HCT116 (cell line): ENCODE measurements at regions not wholly inside any gene's neighbourhood (a gene's known extent, or its start where the extent isn't known, plus 50 kb on each side); places are given as distances from the start of the nearest gene placed in this dataset.

Experiments
- ATAC-seq: fragments of 200-7000 bp; cut with Tn5 transposase; 2 replicates; pipeline ENCODE4 v1.9.1; 2020; ENCODE audit warnings: mild to moderate bottlenecking, moderate library complexity
- BruUV-seq: library from RNA; stranded (reverse); fragments of 400-500 nt; replicated peaks from 2 replicates; lab custom pipeline; 2021; lab: Mats Ljungman, UMichigan
- CTCF ChIA-PET: fragments of 300-600 bp; sonication (Branson Sonifier 250); formaldehyde crosslinking; loops from one replicate; lab custom pipeline; 2021; ENCODE audit warnings: antibody characterized with exemption; lab: Charles Lee
- POLR2A ChIA-PET: fragments of 300-600, 350-600 bp; sonication (Branson Sonifier 250); formaldehyde crosslinking; loops from one replicate; lab custom pipeline; 2021; ENCODE audit warnings: antibody characterized with exemption; lab: Charles Lee
- RAD21 ChIA-PET, 2 experiments: fragments of 300-600 bp; sonication (Branson Sonifier 250); formaldehyde crosslinking; loops; one replicate each; lab custom pipeline; 2023; ENCODE audit warnings: low total read pairs in 2 of 2; ENCODE audit not compliant: uncharacterized antibody in 2 of 2, unreplicated experiment in 2 of 2, low non-redundant PET in 1 of 2; lab: Charles Lee
- DNase-seq: peaks from one replicate; pipeline ENCODE4 v3.0.0-alpha.2; 2010; ENCODE audit warnings: low read depth, low spot score
- H2AFZ ChIP-seq: fragments of 200-600 bp; shearing (Covaris generic), sonication (generic); 2 replicates; pipeline ENCODE4 v1.6.1; 2017; ENCODE audit warnings: low read depth, mixed run types, mixed read lengths, antibody characterized with exemption, low read length; ENCODE audit not compliant: poor library complexity, severe bottlenecking
- H3K27ac ChIP-seq: 2 replicates; pipeline ENCODE4 v1.5.1; 2012; ENCODE audit warnings: low read depth, low read length
- H3K27me3 ChIP-seq: fragments of 200-600 bp; sonication (generic); 2 replicates; pipeline ENCODE4 v1.6.1; 2016; ENCODE audit warnings: mixed run types, low read length, mixed read lengths; ENCODE audit not compliant: insufficient read depth
- H3K36me3 ChIP-seq, 2 experiments: fragments of 200-500 bp in 1 of 2; fragments of 200-600 bp in 1 of 2; sonication (Bioruptor generic) in 1 of 2; sonication (generic) in 1 of 2; 2 replicates each; pipeline versions ENCODE4 v1.5.1 to v1.6.1; 2014 to 2016; ENCODE audit warnings: low read length in 2 of 2, inconsistent platforms in 1 of 2, mixed read lengths in 1 of 2, mixed run types in 1 of 2; ENCODE audit not compliant: insufficient read depth in 2 of 2, control insufficient read depth in 1 of 2
- H3K4me1 ChIP-seq, 2 experiments: fragments of 200-600 bp in 1 of 2; sonication (generic) in 1 of 2; 2 replicates each; pipeline versions ENCODE4 v1.5.1 to v1.6.1; 2012 to 2017; ENCODE audit warnings: low read length in 2 of 2, inconsistent platforms in 1 of 2, mild to moderate bottlenecking in 1 of 2, mixed read lengths in 1 of 2, mixed run types in 1 of 2, moderate library complexity in 1 of 2; ENCODE audit not compliant: insufficient read depth in 2 of 2, control insufficient read depth in 1 of 2
- H3K4me2 ChIP-seq: fragments of 200-600 bp; sonication (generic); 2 replicates; pipeline ENCODE4 v1.6.1; 2017; ENCODE audit warnings: mixed run types, low read length, mixed read lengths
- H3K4me3 ChIP-seq, 2 experiments: fragments of 200-600 bp in 1 of 2; sonication (generic) in 1 of 2; replicated peaks in 1 of 2; 2 replicates each; pipeline ENCODE4 v1.5.1; 2011 to 2016; ENCODE audit warnings: low read length in 2 of 2, control low read depth in 1 of 2, low read depth in 1 of 2, mild to moderate bottlenecking in 1 of 2, mixed read lengths in 1 of 2, mixed run types in 1 of 2
- H3K79me2 ChIP-seq: fragments of 200-600 bp; sonication (generic); 2 replicates; pipeline ENCODE4 v1.6.1; 2017; ENCODE audit warnings: mild to moderate bottlenecking, mixed run types, low read length, moderate library complexity, mixed read lengths; ENCODE audit not compliant: insufficient read depth
- H3K9ac ChIP-seq: fragments of 200-600 bp; sonication (generic); 2 replicates; pipeline ENCODE4 v1.6.1; 2016; ENCODE audit warnings: low read length, mixed read lengths
- H3K9me2 ChIP-seq: fragments of 200-600 bp; sonication (generic), shearing (Covaris generic); 2 replicates; pipeline ENCODE4 v1.6.1; 2017; ENCODE audit warnings: mixed run types, mild to moderate bottlenecking, moderate library complexity; ENCODE audit not compliant: insufficient read depth
- H3K9me3 ChIP-seq, 2 experiments: fragments of 200-500 bp in 1 of 2; fragments of 200-600 bp in 1 of 2; sonication (Bioruptor generic) in 1 of 2; sonication (generic) in 1 of 2; 2 replicates each; pipeline ENCODE4 v1.6.1; 2014 to 2017; ENCODE audit warnings: low read length in 2 of 2, mixed read lengths in 2 of 2, inconsistent platforms in 1 of 2, low read depth in 1 of 2, mild to moderate bottlenecking in 1 of 2, mixed run types in 1 of 2, moderate library complexity in 1 of 2; ENCODE audit not compliant: control insufficient read depth in 1 of 2, insufficient read depth in 1 of 2
- H4K20me1 ChIP-seq: fragments of 200-600 bp; sonication (generic), shearing (Covaris generic); 2 replicates; pipeline ENCODE4 v1.6.1; 2017; ENCODE audit warnings: mixed run types, mild to moderate bottlenecking, moderate library complexity; ENCODE audit not compliant: insufficient read depth
- CBX3 ChIP-seq: IDR thresholded peaks from 2 replicates; pipeline ENCODE4 v1.6.1; 2012; ENCODE audit warnings: low read depth
- CEBPB ChIP-seq: IDR thresholded peaks from 2 replicates; pipeline ENCODE4 v1.6.1; 2012; ENCODE audit warnings: low read depth
- ELF1 ChIP-seq: IDR thresholded peaks from 2 replicates; pipeline ENCODE4 v1.6.1; 2012; ENCODE audit warnings: low read depth, borderline replicate concordance
- EZH2 ChIP-seq: fragments of 200-600 bp; sonication (generic); IDR thresholded peaks from 2 replicates; pipeline ENCODE4 v1.6.1; 2017; ENCODE audit warnings: antibody characterized with exemption, mixed run types
- EZH2phosphoT487 ChIP-seq: fragments of 200-600 bp; IDR thresholded peaks from 2 replicates; pipeline ENCODE4 v1.6.1; 2018; ENCODE audit warnings: antibody characterized with exemption, borderline replicate concordance
- FOSL1 ChIP-seq: IDR thresholded peaks from 2 replicates; pipeline ENCODE4 v1.6.1; 2012; ENCODE audit warnings: low read depth
- MAX ChIP-seq: IDR thresholded peaks from 2 replicates; pipeline ENCODE4 v1.6.1; 2012
- POLR2A ChIP-seq: IDR thresholded peaks from 2 replicates; pipeline ENCODE4 v1.7.0; 2011; ENCODE audit warnings: borderline replicate concordance; ENCODE audit not compliant: insufficient read depth, insufficient read length; ENCODE audit errors: extremely low read depth
- POLR2AphosphoS5 ChIP-seq: IDR thresholded peaks from 2 replicates; pipeline ENCODE4 v1.6.1; 2011; ENCODE audit warnings: mild to moderate bottlenecking, low read depth, low read length, moderate library complexity
- RAD21 ChIP-seq: IDR thresholded peaks from 2 replicates; pipeline ENCODE4 v1.6.1; 2012; ENCODE audit warnings: low read depth, mild to moderate bottlenecking
- SIN3A ChIP-seq: IDR thresholded peaks from 2 replicates; pipeline ENCODE4 v1.6.1; 2012; ENCODE audit warnings: low read depth
- SP1 ChIP-seq: IDR thresholded peaks from 2 replicates; pipeline ENCODE4 v1.6.1; 2012; ENCODE audit warnings: low read depth
- SRF ChIP-seq: IDR thresholded peaks from 2 replicates; pipeline ENCODE4 v1.6.1; 2012; ENCODE audit warnings: low read depth
- TCF7L2 ChIP-seq: IDR thresholded peaks from 2 replicates; pipeline ENCODE4 v1.7.0; 2011; ENCODE audit warnings: borderline replicate concordance, inconsistent platforms; ENCODE audit not compliant: insufficient read depth, insufficient read length; ENCODE audit errors: extremely low read depth
- YY1 ChIP-seq: IDR thresholded peaks from 2 replicates; pipeline ENCODE4 v1.6.1; 2011; ENCODE audit warnings: low read length, low read depth, moderate library complexity, mild to moderate bottlenecking; ENCODE audit not compliant: insufficient replicate concordance; ENCODE audit errors: extremely low read depth
- ZFX ChIP-seq: fragments of 450-650 bp; IDR thresholded peaks from 2 replicates; pipeline ENCODE4 v1.6.1; 2017
- intact Hi-C: fragments of 100-400 bp; cut with micrococcal nuclease; formaldehyde crosslinking; loops from 2 replicates; pipeline ENCODE4 v1.10.0; 2022
- TF ChIP-seq, protein P1 (sequence below), 3 experiments: fragments of 200-600 bp in 1 of 3; sonication (generic) in 1 of 3; IDR thresholded peaks in 2 of 3; conservative IDR thresholded peaks in 1 of 3; 2 replicates each; pipeline ENCODE4 v1.5.1; 2012 to 2017; ENCODE audit warnings: low read depth in 2 of 3, low read length in 2 of 3, antibody characterized with exemption in 1 of 3, borderline replicate concordance in 1 of 3, control low read depth in 1 of 3, mild to moderate bottlenecking in 1 of 3, mixed read lengths in 1 of 3, mixed run types in 1 of 3, moderate library complexity in 1 of 3; ENCODE audit not compliant: insufficient read depth in 1 of 3
- TF ChIP-seq, protein P2 (sequence below): IDR thresholded peaks from 2 replicates; pipeline ENCODE4 v1.6.1; 2011; ENCODE audit warnings: mild to moderate bottlenecking, low read length, moderate library complexity; ENCODE audit not compliant: insufficient replicate concordance; ENCODE audit errors: extremely low read depth
- TF ChIP-seq, protein P3 (sequence below): IDR thresholded peaks from 2 replicates; pipeline ENCODE4 v1.6.1; 2012

DNA sequence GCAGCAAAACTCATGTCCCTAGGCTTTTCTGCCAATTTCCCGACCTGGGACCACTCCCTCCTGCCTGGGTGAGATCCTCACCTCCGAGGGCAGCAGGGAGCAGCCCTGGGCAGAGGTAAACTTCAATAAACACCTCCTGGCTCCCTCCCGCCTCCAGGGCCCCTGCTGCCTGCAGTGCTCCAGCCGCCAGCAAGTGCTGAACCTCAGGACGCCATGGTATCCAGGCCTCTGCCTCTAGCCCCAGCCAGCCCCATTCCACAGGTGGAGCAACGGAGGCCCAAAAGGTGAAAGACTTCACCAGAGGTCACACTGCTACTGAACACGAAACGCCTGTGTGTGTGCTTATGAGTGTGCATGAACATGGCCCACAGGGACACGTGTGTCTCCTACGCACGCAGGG is 59.9 kb upstream of the LINGO1 start (continued):
- TF ChIP-seq, protein P1, sequence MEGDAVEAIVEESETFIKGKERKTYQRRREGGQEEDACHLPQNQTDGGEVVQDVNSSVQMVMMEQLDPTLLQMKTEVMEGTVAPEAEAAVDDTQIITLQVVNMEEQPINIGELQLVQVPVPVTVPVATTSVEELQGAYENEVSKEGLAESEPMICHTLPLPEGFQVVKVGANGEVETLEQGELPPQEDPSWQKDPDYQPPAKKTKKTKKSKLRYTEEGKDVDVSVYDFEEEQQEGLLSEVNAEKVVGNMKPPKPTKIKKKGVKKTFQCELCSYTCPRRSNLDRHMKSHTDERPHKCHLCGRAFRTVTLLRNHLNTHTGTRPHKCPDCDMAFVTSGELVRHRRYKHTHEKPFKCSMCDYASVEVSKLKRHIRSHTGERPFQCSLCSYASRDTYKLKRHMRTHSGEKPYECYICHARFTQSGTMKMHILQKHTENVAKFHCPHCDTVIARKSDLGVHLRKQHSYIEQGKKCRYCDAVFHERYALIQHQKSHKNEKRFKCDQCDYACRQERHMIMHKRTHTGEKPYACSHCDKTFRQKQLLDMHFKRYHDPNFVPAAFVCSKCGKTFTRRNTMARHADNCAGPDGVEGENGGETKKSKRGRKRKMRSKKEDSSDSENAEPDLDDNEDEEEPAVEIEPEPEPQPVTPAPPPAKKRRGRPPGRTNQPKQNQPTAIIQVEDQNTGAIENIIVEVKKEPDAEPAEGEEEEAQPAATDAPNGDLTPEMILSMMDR (IDR thresholded peaks at IDR 0.05 in 2 of 3, conservative IDR thresholded peaks at IDR 0.05 in 1 of 3; ENCODE audit: borderline replicate concordance in 1 of 3, insufficient read depth in 1 of 3, low read depth in 2 of 3, low read length in 2 of 3), result no peak
- TF ChIP-seq FOSL1 (no peak), ELF1 (no peak), YY1 (no peak)

DNA sequence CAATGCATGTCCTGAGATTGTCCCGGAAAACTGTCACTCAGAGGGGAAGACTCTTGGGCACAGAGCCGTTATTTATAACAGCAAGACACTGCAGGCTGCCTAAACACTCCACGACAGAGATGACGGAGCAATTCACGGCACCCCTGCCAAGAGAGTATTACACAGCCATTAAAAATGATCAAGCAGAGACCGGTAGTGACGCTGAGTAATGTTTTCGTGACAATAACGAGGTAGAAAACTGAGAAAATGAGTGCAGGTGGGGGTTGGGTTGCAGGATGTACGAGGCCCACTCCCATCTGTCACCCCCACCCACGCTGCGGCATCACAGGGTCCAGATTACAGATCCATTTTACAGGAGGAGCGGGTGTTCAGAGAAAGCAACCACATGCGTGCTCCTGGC is 58.9 kb upstream of the LINGO1 start:
- Histone ChIP-seq H3K36me3 (no peaks in the 10 kb centered on the region), H3K4me3 (no peak overlapping the region), H2AFZ (no peak overlapping the region), H3K9ac (no peak overlapping the region), H3K79me2 (no peaks in the 10 kb centered on the region), H3K9me3 (no peaks in the 10 kb centered on the region), H3K27ac (no peak overlapping the region), H3K27me3 (peaks cover 5% of the 10 kb centered on the region; the same call in 1 of the 2 replicates), H4K20me1 (no peaks in the 10 kb centered on the region), H3K4me1 (no peaks in the 10 kb centered on the region), H3K9me2 (no peaks in the 10 kb centered on the region), H3K4me2 (no peak overlapping the region)
- CTCF ChIA-PET, result no interaction called here
- DNase-seq (no peak), ATAC-seq (no peak)
- RAD21 ChIA-PET, result no interaction called here
- TF ChIP-seq SP1 (no peak), SRF (no peak), ELF1 (no peak), TCF7L2 (no peak), YY1 (no peak), FOSL1 (no peak), RAD21 (no peak), MAX (no peak), ZFX (no peak), CBX3 (no peak), EZH2phosphoT487 (no peak), CEBPB (no peak), POLR2A (no peak), SIN3A (no peak), EZH2 (no peak), POLR2AphosphoS5 (no peak)
- TF ChIP-seq, protein P2, sequence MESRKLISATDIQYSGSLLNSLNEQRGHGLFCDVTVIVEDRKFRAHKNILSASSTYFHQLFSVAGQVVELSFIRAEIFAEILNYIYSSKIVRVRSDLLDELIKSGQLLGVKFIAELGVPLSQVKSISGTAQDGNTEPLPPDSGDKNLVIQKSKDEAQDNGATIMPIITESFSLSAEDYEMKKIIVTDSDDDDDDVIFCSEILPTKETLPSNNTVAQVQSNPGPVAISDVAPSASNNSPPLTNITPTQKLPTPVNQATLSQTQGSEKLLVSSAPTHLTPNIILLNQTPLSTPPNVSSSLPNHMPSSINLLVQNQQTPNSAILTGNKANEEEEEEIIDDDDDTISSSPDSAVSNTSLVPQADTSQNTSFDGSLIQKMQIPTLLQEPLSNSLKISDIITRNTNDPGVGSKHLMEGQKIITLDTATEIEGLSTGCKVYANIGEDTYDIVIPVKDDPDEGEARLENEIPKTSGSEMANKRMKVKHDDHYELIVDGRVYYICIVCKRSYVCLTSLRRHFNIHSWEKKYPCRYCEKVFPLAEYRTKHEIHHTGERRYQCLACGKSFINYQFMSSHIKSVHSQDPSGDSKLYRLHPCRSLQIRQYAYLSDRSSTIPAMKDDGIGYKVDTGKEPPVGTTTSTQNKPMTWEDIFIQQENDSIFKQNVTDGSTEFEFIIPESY, result no peak
- TF ChIP-seq, protein P1 (IDR thresholded peaks at IDR 0.05 in 2 of 3, conservative IDR thresholded peaks at IDR 0.05 in 1 of 3; ENCODE audit: borderline replicate concordance in 1 of 3, insufficient read depth in 1 of 3, low read depth in 2 of 3, low read length in 2 of 3), result no peak
- TF ChIP-seq, protein P3, sequence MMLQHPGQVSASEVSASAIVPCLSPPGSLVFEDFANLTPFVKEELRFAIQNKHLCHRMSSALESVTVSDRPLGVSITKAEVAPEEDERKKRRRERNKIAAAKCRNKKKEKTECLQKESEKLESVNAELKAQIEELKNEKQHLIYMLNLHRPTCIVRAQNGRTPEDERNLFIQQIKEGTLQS, result no peak
- BruUV-seq, result no TSS peak
- POLR2A ChIA-PET, result no interaction called here
- intact Hi-C loops, result no loop called here
